ENCODE measurements at regions not wholly inside any gene's neighbourhood (a gene's known extent, or its start where the extent isn't known, plus 50 kb on each side); places are given as distances from the start of the nearest gene placed in this dataset. TPM values are rescaled to one million over a fixed set of nuclear protein-coding genes. Genes with fewer than 3 reads are reported as not detected.

- TF ChIP-seq CTCF (IDR thresholded peaks at IDR 0.05; ENCODE audit: insufficient read depth, low read depth, low read length), result peak; percentile 9
- peak; percentile 22 for DNase-seq (ENCODE audit: low read depth)
- peak overlapping the region; percentile 60 for H3K4me3 ChIP-seq (ENCODE audit: low read depth, low read length)
Measured at GRCh38 chr1:244918421-244919319, 54.3 kb upstream of the HNRNPU start.

GRCh38 chr1:244917073-244917670 lies 52.8 kb upstream of the HNRNPU start:
- H3K4me3 ChIP-seq (ENCODE audit: low read depth, low read length), result no peak overlapping the region
- DNase-seq (ENCODE audit: low read depth), result no peak
- no peak for TF ChIP-seq CTCF (IDR thresholded peaks at IDR 0.05; ENCODE audit: insufficient read depth, low read depth, low read length)

- DNase-seq (ENCODE audit: low read depth), result no peak
- TF ChIP-seq CTCF (IDR thresholded peaks at IDR 0.05; ENCODE audit: insufficient read depth, low read depth, low read length), result no peak
- no peak overlapping the region for H3K4me3 ChIP-seq (ENCODE audit: low read depth, low read length)
Measured at GRCh38 chr1:244915736-244916135, 51.4 kb upstream of the HNRNPU start.

- no peak overlapping the region for H3K4me3 ChIP-seq (ENCODE audit: low read depth, low read length)
- no peak for TF ChIP-seq CTCF (IDR thresholded peaks at IDR 0.05; ENCODE audit: insufficient read depth, low read depth, low read length)
- DNase-seq (ENCODE audit: low read depth), result no peak
Measured at GRCh38 chr1:244914761-244915160, 50.4 kb upstream of the HNRNPU start.

Small RNA genes lying in the stretch of these regions (small RNA-seq; reads per million reads assigned to genes)
- gene RNU6-1089P (0.28 reads per million), gene RNU6-947P (not detected), gene RNU6-999P (not detected)

All from fibroblast of villous mesenchyme (primary cell).